GM23338 (cell line): ENCODE measurements at regions not wholly inside any gene's neighbourhood (a gene's known extent, or its start where the extent isn't known, plus 50 kb on each side); places are given as distances from the start of the nearest gene placed in this dataset.

ENCODE experiments used
- ATAC-seq: fragments of 200-7000 bp; cut with Tn5 transposase; 3 replicates; pipeline ENCODE4 v1.9.1; 2020
- DNase-seq: peaks from one replicate; pipeline ENCODE4 v3.0.0-alpha.2; 2015; ENCODE audit warnings: low spot score
- H2AFZ ChIP-seq: fragments of 200-600 bp; sonication (generic); 2 replicates; pipeline ENCODE4 v1.8.0; 2016; ENCODE audit warnings: antibody characterized with exemption, mild to moderate bottlenecking, moderate library complexity
- H3F3A ChIP-seq: fragments of 200-600 bp; sonication (generic); replicated peaks from 2 replicates; pipeline ENCODE4 v1.8.0; 2017; ENCODE audit warnings: antibody characterized with exemption, mixed run types, low read depth
- H3K27ac ChIP-seq: fragments of 200-600 bp; sonication (generic); 2 replicates; pipeline ENCODE4 v1.6.1; 2016; ENCODE audit warnings: low read depth
- H3K27me3 ChIP-seq: fragments of 200-600 bp; sonication (generic); 2 replicates; pipeline ENCODE4 v1.8.0; 2016; ENCODE audit warnings: mild to moderate bottlenecking, mixed run types, moderate library complexity; ENCODE audit not compliant: insufficient read depth
- H3K36me3 ChIP-seq: fragments of 200-600 bp; sonication (generic); 2 replicates; pipeline ENCODE4 v1.8.0; 2016; ENCODE audit warnings: mild to moderate bottlenecking; ENCODE audit not compliant: insufficient read depth
- H3K4me1 ChIP-seq: fragments of 200-600 bp; sonication (generic); 2 replicates; pipeline ENCODE4 v1.8.0; 2016; ENCODE audit warnings: mild to moderate bottlenecking, moderate library complexity; ENCODE audit not compliant: insufficient read depth
- H3K4me2 ChIP-seq: fragments of 200-600 bp; sonication (generic); 2 replicates; pipeline ENCODE4 v1.7.1; 2017; ENCODE audit warnings: mixed run types
- H3K4me3 ChIP-seq: fragments of 200-600 bp; sonication (generic); 2 replicates; pipeline ENCODE4 v1.6.1; 2016; ENCODE audit warnings: mixed run types
- H3K79me2 ChIP-seq: fragments of 200-600 bp; sonication (generic); replicated peaks from 2 replicates; pipeline ENCODE4 v1.8.0; 2017; ENCODE audit warnings: mild to moderate bottlenecking; ENCODE audit not compliant: insufficient read depth
- H3K9me2 ChIP-seq: fragments of 200-600 bp; sonication (generic); 2 replicates; pipeline ENCODE4 v1.8.0; 2017; ENCODE audit not compliant: insufficient read depth
- H4K20me1 ChIP-seq: fragments of 200-600 bp; sonication (generic); replicated peaks from 2 replicates; pipeline ENCODE4 v1.8.0; 2017; ENCODE audit warnings: mild to moderate bottlenecking; ENCODE audit not compliant: insufficient read depth
- H3K27ac Mint-ChIP-seq: 2 replicates; pipeline ENCODE4 v1.8.0; 2020; ENCODE audit warnings: inconsistent platforms, mild to moderate bottlenecking, moderate library complexity, mixed read lengths
- H3K27me3 Mint-ChIP-seq: 3 replicates; pipeline ENCODE4 v1.8.0; 2022; ENCODE audit warnings: low read depth, mild to moderate bottlenecking, moderate library complexity, mixed read lengths, inconsistent platforms; ENCODE audit not compliant: insufficient read depth, poor library complexity
- H3K36me3 Mint-ChIP-seq: 3 replicates; pipeline ENCODE4 v1.8.0; 2021; ENCODE audit warnings: low read depth, mild to moderate bottlenecking, inconsistent platforms, moderate library complexity, mixed read lengths
- H3K4me1 Mint-ChIP-seq: 3 replicates; pipeline ENCODE4 v1.8.0; 2020; ENCODE audit warnings: mild to moderate bottlenecking, inconsistent platforms, mixed read lengths
- H3K4me3 Mint-ChIP-seq: 3 replicates; pipeline ENCODE4 v1.8.0; 2021; ENCODE audit warnings: moderate library complexity, mild to moderate bottlenecking, inconsistent platforms, mixed read lengths
- H3K9me3 Mint-ChIP-seq: 3 replicates; pipeline ENCODE4 v1.8.0; 2020; ENCODE audit warnings: moderate library complexity, mild to moderate bottlenecking, inconsistent platforms, mixed read lengths
- EZH2 ChIP-seq: fragments of 200-600 bp; sonication (generic); IDR thresholded peaks from one replicate; pipeline ENCODE4 v1.8.0; 2017; ENCODE audit warnings: antibody characterized with exemption, mild to moderate bottlenecking, low read depth; ENCODE audit not compliant: unreplicated experiment
- EZH2phosphoT487 ChIP-seq: fragments of 200-600 bp; sonication (generic); IDR thresholded peaks from one replicate; pipeline ENCODE4 v1.8.1; 2018; ENCODE audit warnings: antibody characterized with exemption; ENCODE audit not compliant: unreplicated experiment
- JUNB ChIP-seq: IDR thresholded peaks from one replicate; pipeline ENCODE4 v1.6.1; 2016; ENCODE audit warnings: antibody characterized with exemption; ENCODE audit not compliant: unreplicated experiment
- POLR2AphosphoS5 ChIP-seq: IDR thresholded peaks from 2 replicates; pipeline ENCODE4 v1.6.1; 2016; ENCODE audit warnings: antibody characterized with exemption, low read depth
- TF ChIP-seq, protein P1 (sequence below): fragments of 250-450 bp; sonication (Bioruptor Pico); IDR thresholded peaks from 2 replicates; pipeline ENCODE4 v1.5.0; 2020; ENCODE audit warnings: mild to moderate bottlenecking, moderate library complexity
- TF ChIP-seq, protein P2 (sequence below): IDR thresholded peaks from one replicate; pipeline ENCODE4 v1.6.1; 2018; ENCODE audit warnings: antibody characterized with exemption; ENCODE audit not compliant: unreplicated experiment

DNA sequence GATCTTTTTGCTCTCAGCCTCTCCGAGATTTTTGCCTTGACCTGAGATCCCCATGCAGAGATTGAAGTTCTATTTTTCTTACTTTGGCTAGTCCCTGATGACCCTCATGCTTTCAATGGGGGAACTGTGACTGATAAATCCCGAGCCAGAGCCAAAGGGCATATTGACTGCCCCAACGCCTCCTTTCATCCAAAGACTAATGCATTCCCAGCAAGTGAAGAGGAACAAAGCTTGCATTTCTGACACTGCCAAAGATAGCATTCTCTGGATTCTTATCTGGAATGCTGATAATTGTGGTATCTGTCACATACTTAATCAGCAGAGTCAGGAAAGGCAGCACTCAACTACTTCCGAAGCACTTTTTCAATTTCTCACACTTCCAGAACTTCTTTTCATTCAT is 152.3 kb upstream of the EGLN3 start (continued):
- TF ChIP-seq, protein P1, sequence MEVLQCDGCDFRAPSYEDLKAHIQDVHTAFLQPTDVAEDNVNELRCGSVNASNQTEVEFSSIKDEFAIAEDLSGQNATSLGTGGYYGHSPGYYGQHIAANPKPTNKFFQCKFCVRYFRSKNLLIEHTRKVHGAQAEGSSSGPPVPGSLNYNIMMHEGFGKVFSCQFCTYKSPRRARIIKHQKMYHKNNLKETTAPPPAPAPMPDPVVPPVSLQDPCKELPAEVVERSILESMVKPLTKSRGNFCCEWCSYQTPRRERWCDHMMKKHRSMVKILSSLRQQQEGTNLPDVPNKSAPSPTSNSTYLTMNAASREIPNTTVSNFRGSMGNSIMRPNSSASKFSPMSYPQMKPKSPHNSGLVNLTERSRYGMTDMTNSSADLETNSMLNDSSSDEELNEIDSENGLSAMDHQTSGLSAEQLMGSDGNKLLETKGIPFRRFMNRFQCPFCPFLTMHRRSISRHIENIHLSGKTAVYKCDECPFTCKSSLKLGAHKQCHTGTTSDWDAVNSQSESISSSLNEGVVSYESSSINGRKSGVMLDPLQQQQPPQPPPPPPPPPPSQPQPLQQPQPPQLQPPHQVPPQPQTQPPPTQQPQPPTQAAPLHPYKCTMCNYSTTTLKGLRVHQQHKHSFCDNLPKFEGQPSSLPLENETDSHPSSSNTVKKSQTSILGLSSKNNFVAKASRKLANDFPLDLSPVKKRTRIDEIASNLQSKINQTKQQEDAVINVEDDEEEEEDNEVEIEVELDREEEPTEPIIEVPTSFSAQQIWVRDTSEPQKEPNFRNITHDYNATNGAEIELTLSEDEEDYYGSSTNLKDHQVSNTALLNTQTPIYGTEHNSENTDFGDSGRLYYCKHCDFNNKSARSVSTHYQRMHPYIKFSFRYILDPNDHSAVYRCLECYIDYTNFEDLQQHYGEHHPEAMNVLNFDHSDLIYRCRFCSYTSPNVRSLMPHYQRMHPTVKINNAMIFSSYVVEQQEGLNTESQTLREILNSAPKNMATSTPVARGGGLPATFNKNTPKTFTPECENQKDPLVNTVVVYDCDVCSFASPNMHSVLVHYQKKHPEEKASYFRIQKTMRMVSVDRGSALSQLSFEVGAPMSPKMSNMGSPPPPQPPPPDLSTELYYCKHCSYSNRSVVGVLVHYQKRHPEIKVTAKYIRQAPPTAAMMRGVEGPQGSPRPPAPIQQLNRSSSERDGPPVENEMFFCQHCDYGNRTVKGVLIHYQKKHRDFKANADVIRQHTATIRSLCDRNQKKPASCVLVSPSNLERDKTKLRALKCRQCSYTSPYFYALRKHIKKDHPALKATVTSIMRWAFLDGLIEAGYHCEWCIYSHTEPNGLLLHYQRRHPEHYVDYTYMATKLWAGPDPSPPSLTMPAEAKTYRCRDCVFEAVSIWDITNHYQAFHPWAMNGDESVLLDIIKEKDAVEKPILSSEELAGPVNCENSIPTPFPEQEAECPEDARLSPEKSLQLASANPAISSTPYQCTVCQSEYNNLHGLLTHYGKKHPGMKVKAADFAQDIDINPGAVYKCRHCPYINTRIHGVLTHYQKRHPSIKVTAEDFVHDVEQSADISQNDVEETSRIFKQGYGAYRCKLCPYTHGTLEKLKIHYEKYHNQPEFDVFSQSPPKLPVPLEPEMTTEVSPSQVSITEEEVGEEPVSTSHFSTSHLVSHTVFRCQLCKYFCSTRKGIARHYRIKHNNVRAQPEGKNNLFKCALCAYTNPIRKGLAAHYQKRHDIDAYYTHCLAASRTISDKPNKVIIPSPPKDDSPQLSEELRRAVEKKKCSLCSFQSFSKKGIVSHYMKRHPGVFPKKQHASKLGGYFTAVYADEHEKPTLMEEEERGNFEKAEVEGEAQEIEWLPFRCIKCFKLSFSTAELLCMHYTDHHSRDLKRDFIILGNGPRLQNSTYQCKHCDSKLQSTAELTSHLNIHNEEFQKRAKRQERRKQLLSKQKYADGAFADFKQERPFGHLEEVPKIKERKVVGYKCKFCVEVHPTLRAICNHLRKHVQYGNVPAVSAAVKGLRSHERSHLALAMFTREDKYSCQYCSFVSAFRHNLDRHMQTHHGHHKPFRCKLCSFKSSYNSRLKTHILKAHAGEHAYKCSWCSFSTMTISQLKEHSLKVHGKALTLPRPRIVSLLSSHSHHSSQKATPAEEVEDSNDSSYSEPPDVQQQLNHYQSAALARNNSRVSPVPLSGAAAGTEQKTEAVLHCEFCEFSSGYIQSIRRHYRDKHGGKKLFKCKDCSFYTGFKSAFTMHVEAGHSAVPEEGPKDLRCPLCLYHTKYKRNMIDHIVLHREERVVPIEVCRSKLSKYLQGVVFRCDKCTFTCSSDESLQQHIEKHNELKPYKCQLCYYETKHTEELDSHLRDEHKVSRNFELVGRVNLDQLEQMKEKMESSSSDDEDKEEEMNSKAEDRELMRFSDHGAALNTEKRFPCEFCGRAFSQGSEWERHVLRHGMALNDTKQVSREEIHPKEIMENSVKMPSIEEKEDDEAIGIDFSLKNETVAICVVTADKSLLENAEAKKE (CRISPR knock-in tag): no peak
- TF ChIP-seq EZH2 (no peak), EZH2phosphoT487 (no peak)

DNA sequence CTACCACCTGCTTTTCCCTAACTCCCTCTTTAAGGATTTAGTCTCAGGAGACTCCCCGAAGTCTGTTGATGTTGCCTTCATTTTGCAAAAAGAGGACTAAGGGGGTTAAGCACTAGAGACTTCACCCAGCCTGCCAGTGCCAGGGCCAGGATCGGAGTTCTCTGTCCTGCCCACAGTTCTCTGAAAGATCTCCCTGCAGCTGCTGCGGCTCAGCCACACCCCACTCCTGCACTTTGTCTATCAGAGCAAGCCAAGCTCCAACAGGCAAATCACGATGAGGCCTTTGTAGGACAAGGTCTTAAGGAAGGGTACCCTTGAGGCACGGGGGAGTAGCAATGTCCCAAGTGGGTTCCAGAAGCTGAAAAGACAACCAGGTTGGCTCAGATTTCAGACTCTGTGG is 148.8 kb upstream of the EGLN3 start:
- no peak for ATAC-seq
- Mint-ChIP-seq H3K36me3 (no peaks in the 10 kb centered on the region), H3K27ac (no peak overlapping the region), H3K27me3 (peaks cover 9% of the 10 kb centered on the region), H3K4me1 (peaks cover 8% of the 10 kb centered on the region), H3K9me3 (no peaks in the 10 kb centered on the region), H3K4me3 (no peak overlapping the region)
- TF ChIP-seq, protein P2, sequence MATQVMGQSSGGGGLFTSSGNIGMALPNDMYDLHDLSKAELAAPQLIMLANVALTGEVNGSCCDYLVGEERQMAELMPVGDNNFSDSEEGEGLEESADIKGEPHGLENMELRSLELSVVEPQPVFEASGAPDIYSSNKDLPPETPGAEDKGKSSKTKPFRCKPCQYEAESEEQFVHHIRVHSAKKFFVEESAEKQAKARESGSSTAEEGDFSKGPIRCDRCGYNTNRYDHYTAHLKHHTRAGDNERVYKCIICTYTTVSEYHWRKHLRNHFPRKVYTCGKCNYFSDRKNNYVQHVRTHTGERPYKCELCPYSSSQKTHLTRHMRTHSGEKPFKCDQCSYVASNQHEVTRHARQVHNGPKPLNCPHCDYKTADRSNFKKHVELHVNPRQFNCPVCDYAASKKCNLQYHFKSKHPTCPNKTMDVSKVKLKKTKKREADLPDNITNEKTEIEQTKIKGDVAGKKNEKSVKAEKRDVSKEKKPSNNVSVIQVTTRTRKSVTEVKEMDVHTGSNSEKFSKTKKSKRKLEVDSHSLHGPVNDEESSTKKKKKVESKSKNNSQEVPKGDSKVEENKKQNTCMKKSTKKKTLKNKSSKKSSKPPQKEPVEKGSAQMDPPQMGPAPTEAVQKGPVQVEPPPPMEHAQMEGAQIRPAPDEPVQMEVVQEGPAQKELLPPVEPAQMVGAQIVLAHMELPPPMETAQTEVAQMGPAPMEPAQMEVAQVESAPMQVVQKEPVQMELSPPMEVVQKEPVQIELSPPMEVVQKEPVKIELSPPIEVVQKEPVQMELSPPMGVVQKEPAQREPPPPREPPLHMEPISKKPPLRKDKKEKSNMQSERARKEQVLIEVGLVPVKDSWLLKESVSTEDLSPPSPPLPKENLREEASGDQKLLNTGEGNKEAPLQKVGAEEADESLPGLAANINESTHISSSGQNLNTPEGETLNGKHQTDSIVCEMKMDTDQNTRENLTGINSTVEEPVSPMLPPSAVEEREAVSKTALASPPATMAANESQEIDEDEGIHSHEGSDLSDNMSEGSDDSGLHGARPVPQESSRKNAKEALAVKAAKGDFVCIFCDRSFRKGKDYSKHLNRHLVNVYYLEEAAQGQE: no peak
- TF ChIP-seq JUNB (no peak), POLR2AphosphoS5 (no peak)
- no peak overlapping the region for H3K4me2 ChIP-seq
- no peak for DNase-seq
- peaks cover 8% of the 10 kb centered on the region; the same call in 1 of the 2 replicates for H3K9me2 ChIP-seq
- H3K4me3 ChIP-seq: no peak overlapping the region
- H2AFZ ChIP-seq: no peak overlapping the region
- no peaks in the 10 kb centered on the region for H3F3A ChIP-seq
- H3K36me3 ChIP-seq: no peaks in the 10 kb centered on the region
- H4K20me1 ChIP-seq: no peaks in the 10 kb centered on the region; the same call in 1 of the 2 replicates
- no peaks in the 10 kb centered on the region for H3K27me3 ChIP-seq
- no peaks in the 10 kb centered on the region for H3K4me1 ChIP-seq
- H3K27ac ChIP-seq: no peak overlapping the region
- H3K79me2 ChIP-seq: no peaks in the 10 kb centered on the region
